ACC112 (cell line): ENCODE measurements at regions not wholly inside any gene's neighbourhood (a gene's known extent, or its start where the extent isn't known, plus 50 kb on each side); places are given as distances from the start of the nearest gene placed in this dataset.

Experiments used
- H2AFZ ChIP-seq: fragments of 200-600 bp; sonication (generic); one replicate; pipeline ENCODE4 v1.6.0; 2017; ENCODE audit warnings: antibody characterized with exemption, low read length; ENCODE audit not compliant: unreplicated experiment
- H3K27ac ChIP-seq: fragments of 200-600 bp; sonication (generic); 2 replicates; pipeline ENCODE4 v1.5.1; 2014; ENCODE audit warnings: low read depth, mild to moderate bottlenecking, antibody characterized with exemption, low read length, moderate library complexity
- H3K27me3 ChIP-seq: fragments of 200-600 bp; sonication (generic); 2 replicates; pipeline ENCODE4 v1.6.1; 2014; ENCODE audit warnings: mild to moderate bottlenecking, antibody characterized with exemption, low read length, moderate library complexity, mixed read lengths; ENCODE audit not compliant: insufficient read depth
- H3K36me3 ChIP-seq: fragments of 200-600 bp; sonication (generic); 2 replicates; pipeline ENCODE4 v1.6.1; 2016; ENCODE audit warnings: mild to moderate bottlenecking, antibody characterized with exemption, low read length, moderate library complexity, mixed read lengths; ENCODE audit not compliant: insufficient read depth
- H3K4me1 ChIP-seq: fragments of 200-600 bp; sonication (generic); one replicate; pipeline ENCODE4 v1.6.1; 2016; ENCODE audit warnings: low read length, mixed read lengths; ENCODE audit not compliant: insufficient read depth, unreplicated experiment, control insufficient read depth
- H3K4me3 ChIP-seq: fragments of 200-600 bp; sonication (generic); 2 replicates; pipeline ENCODE4 v1.5.1; 2014; ENCODE audit warnings: mild to moderate bottlenecking, low read depth, low read length
- H3K79me2 ChIP-seq: fragments of 200-600 bp; sonication (generic); one replicate; pipeline ENCODE4 v1.6.0; 2016; ENCODE audit warnings: low read length; ENCODE audit not compliant: control insufficient read depth, unreplicated experiment, insufficient read depth

GRCh38 chr10:126836009-126836408 is 69.2 kb upstream of the DOCK1 start:
- H3K4me1 ChIP-seq: no peaks in the 10 kb centered on the region
- no peak overlapping the region for H3K27ac ChIP-seq
- H3K27me3 ChIP-seq: peaks cover 68% of the 10 kb centered on the region
- H3K4me3 ChIP-seq: no peak overlapping the region
- no peaks in the 10 kb centered on the region for H3K36me3 ChIP-seq
- H3K79me2 ChIP-seq: no peaks in the 10 kb centered on the region
- no peak overlapping the region for H2AFZ ChIP-seq

DNA sequence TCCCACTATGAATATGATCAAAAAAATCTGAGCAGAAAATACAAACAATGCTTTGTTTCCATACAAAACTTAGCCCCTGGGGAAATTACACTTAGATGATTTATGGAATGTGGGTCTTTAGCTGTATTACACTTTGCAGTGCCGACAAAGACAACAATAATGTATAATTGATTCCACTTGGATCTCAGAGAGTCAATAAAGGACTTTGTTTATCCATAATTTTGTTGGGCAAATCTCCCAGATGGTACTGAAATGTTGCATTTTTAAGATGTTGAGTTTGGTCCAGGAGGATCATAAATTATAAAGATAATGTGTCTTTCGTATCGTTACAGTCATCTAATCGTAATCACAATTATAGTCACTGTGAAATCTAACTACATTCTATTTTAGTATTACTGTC is 66.9 kb upstream of the DOCK1 start:
- no peak overlapping the region for H3K27ac ChIP-seq
- no peak overlapping the region for H2AFZ ChIP-seq
- H3K4me1 ChIP-seq: no peaks in the 10 kb centered on the region
- no peaks in the 10 kb centered on the region for H3K36me3 ChIP-seq
- no peaks in the 10 kb centered on the region for H3K79me2 ChIP-seq
- H3K4me3 ChIP-seq: no peak overlapping the region
- peaks cover 56% of the 10 kb centered on the region for H3K27me3 ChIP-seq

DNA sequence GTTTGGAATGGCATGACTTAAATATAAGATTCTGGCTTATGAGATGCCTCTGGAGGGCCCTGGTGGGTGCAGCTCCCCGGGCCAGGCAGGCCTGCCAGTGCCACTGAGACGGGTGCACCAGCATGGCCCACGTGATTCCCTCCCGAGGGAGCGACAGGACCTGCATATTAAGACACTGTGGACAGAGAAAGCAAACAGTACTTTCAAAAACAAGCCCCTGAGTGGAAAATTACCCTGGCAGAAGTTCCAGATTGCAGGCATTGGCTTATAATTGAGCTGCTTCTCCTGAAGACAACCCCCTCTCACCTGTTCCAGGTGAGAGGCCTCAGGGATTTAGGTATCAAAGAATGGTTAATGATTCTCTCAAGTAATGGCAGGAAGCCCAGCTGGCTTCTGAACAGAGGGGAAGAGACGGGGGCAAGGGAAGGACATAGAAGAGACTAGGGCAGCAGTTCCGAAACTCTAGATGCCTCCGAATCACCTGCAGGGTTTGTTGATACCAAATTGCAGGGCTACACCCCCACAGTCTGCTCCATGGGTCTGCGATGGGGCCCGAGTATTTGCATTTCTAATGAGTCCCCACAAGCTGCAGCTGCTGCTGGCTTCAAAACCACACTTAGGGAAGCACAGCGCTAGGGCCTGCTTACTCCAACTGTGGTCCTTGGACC is 66.0 kb upstream of the DOCK1 start:
- Histone ChIP-seq H3K27me3 (peaks cover 46% of the 10 kb centered on the region), H3K4me3 (no peak overlapping the region), H3K4me1 (no peaks in the 10 kb centered on the region), H3K79me2 (no peaks in the 10 kb centered on the region), H3K27ac (no peak overlapping the region), H3K36me3 (no peaks in the 10 kb centered on the region), H2AFZ (no peak overlapping the region)

GRCh38 chr10:126840576-126841135 is 64.6 kb upstream of the DOCK1 start:
- H3K27me3 ChIP-seq: peaks cover 34% of the 10 kb centered on the region; the same call in 1 of the 2 replicates

GRCh38 chr10:126841341-126841895 is 63.8 kb upstream of the DOCK1 start:
- no peak overlapping the region for H3K4me3 ChIP-seq
- H3K27me3 ChIP-seq: peaks cover 34% of the 10 kb centered on the region; the same call in 1 of the 2 replicates
- H2AFZ ChIP-seq: no peak overlapping the region
- no peaks in the 10 kb centered on the region for H3K36me3 ChIP-seq
- no peaks in the 10 kb centered on the region for H3K4me1 ChIP-seq
- no peak overlapping the region for H3K27ac ChIP-seq
- H3K79me2 ChIP-seq: no peaks in the 10 kb centered on the region

More at GRCh38 chr10:126840576-126841135, 64.6 kb upstream of the DOCK1 start:
- H2AFZ ChIP-seq: no peak overlapping the region
- no peak overlapping the region for H3K27ac ChIP-seq
- no peaks in the 10 kb centered on the region for H3K36me3 ChIP-seq
- H3K4me1 ChIP-seq: no peaks in the 10 kb centered on the region
- H3K4me3 ChIP-seq: no peak overlapping the region
- no peaks in the 10 kb centered on the region for H3K79me2 ChIP-seq

DNA sequence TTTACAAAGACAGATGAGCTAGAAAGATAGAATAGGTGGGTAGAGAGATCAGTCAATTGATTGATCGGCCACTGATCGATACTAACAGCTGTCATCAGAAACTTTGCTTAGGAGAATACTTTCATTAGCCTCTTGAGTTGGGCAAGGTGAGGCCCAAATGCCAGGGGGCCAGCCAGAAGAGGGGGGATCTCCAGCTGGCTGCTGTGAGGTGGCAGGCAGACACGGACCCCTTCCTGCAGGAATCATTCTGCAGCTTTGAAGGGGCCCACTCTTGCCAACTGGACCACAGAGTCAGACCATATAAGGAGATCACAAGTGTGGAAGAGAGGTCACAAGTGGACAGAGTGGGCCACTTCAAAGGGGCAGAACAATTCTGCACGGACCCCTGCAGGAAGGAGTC is 62.9 kb upstream of the DOCK1 start:
- H3K4me1 ChIP-seq: no peaks in the 10 kb centered on the region

DNA sequence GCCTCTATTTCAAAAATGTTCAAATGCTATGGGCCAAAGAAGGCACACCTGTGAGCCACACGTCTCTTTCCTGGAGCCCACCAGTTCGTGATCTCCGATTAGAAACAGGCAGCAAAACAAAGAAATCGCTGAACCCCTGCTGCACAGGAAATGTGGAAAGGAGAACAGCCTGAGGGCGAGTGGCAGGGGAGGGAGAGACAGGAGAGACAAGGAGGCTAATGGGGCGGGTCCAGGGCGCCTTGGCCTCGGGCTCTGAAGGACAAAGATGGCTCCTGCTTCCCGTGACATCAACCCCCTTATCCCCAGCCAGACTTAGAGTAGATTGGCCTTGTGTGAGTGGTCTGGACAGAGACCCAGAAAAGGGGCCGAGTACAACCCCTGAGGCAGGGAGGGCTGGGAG is 62.4 kb upstream of the DOCK1 start:
- Histone ChIP-seq H3K27ac (no peak overlapping the region), H3K36me3 (no peaks in the 10 kb centered on the region), H3K27me3 (peaks cover 29% of the 10 kb centered on the region; the same call in 1 of the 2 replicates), H3K4me1 (no peaks in the 10 kb centered on the region), H3K79me2 (no peaks in the 10 kb centered on the region), H2AFZ (no peak overlapping the region), H3K4me3 (no peak overlapping the region)

More for the DNA sequence above, 62.9 kb upstream of the DOCK1 start:
- H3K27me3 ChIP-seq: peaks cover 30% of the 10 kb centered on the region; the same call in 1 of the 2 replicates
- H2AFZ ChIP-seq: no peak overlapping the region
- H3K4me3 ChIP-seq: no peak overlapping the region
- H3K27ac ChIP-seq: no peak overlapping the region
- H3K36me3 ChIP-seq: no peaks in the 10 kb centered on the region
- H3K79me2 ChIP-seq: no peaks in the 10 kb centered on the region

- Histone ChIP-seq H3K79me2 (no peaks in the 10 kb centered on the region), H3K27me3 (peaks cover 27% of the 10 kb centered on the region; the same call in 1 of the 2 replicates), H3K27ac (no peak overlapping the region), H3K4me3 (no peak overlapping the region), H2AFZ (no peak overlapping the region), H3K36me3 (no peaks in the 10 kb centered on the region), H3K4me1 (no peaks in the 10 kb centered on the region)
Measured at GRCh38 chr10:126843299-126843934, 61.8 kb upstream of the DOCK1 start.

GRCh38 chr10:126844406-126844805 is 60.8 kb upstream of the DOCK1 start:
- Histone ChIP-seq H3K4me3 (no peak overlapping the region), H3K27ac (no peak overlapping the region), H3K27me3 (peaks cover 21% of the 10 kb centered on the region; the same call in 1 of the 2 replicates), H3K79me2 (no peaks in the 10 kb centered on the region), H2AFZ (no peak overlapping the region), H3K4me1 (no peaks in the 10 kb centered on the region), H3K36me3 (no peaks in the 10 kb centered on the region)

DNA sequence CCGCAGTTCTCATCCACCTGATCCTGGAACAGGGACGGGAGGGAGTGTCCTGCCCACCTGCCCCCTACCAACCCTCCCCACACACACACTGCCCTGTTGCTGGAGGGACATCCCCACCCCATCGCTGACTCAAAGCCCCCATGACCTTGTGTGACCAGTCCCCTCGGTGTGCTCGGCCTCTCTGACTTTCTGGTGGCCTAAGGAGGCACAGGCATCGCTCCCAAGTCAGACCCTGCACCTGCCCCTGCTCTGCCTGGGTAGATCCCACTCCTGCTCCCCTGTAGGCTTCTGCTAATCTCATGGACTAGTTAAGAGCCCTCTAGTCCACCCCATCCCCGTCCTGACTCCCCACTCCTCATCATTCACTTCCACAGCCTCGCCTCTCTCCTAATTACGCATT is 58.8 kb upstream of the DOCK1 start:
- no peaks in the 10 kb centered on the region for H3K36me3 ChIP-seq
- no peak overlapping the region for H3K27ac ChIP-seq
- no peaks in the 10 kb centered on the region for H3K79me2 ChIP-seq
- peaks cover 6% of the 10 kb centered on the region for H3K27me3 ChIP-seq
- H3K4me1 ChIP-seq: no peaks in the 10 kb centered on the region
- no peak overlapping the region for H3K4me3 ChIP-seq
- H2AFZ ChIP-seq: no peak overlapping the region
